Osteoblast (primary cell): ENCODE measurements at regions not wholly inside any gene's neighbourhood (a gene's known extent, or its start where the extent isn't known, plus 50 kb on each side); places are given as distances from the start of the nearest gene placed in this dataset.

Experiments used
- DNase-seq: peaks from one replicate; pipeline ENCODE4 v3.0.0; 2011; ENCODE audit warnings: low spot score, mixed read lengths; ENCODE audit not compliant: insufficient read length; ENCODE audit errors: missing footprints
- H2AFZ ChIP-seq: 2 replicates; pipeline ENCODE4 v1.6.0; 2011; ENCODE audit warnings: mild to moderate bottlenecking, low read length
- H3K27ac ChIP-seq: 2 replicates; pipeline ENCODE4 v1.5.1; 2011; ENCODE audit warnings: mild to moderate bottlenecking, low read depth, low read length, moderate library complexity
- H3K27me3 ChIP-seq: 2 replicates; pipeline ENCODE4 v1.6.0; 2012; ENCODE audit warnings: mild to moderate bottlenecking, control low read depth, inconsistent platforms, low read length, moderate library complexity; ENCODE audit not compliant: insufficient read depth
- H3K36me3 ChIP-seq: 2 replicates; pipeline ENCODE4 v1.5.1; 2011; ENCODE audit warnings: mild to moderate bottlenecking, low read length, control low read depth, moderate library complexity; ENCODE audit not compliant: insufficient read depth
- H3K4me1 ChIP-seq: 2 replicates; pipeline ENCODE4 v1.5.1; 2011; ENCODE audit warnings: mild to moderate bottlenecking, low read length, control low read depth, moderate library complexity; ENCODE audit not compliant: insufficient read depth
- H3K4me2 ChIP-seq: 2 replicates; pipeline ENCODE4 v1.6.0; 2011; ENCODE audit warnings: mild to moderate bottlenecking, low read length; ENCODE audit not compliant: insufficient read depth
- H3K4me3 ChIP-seq: fragments of 200-600 bp; sonication (generic); 3 replicates; pipeline ENCODE4 v1.5.1; 2012; ENCODE audit warnings: mild to moderate bottlenecking, low read length, inconsistent platforms; ENCODE audit not compliant: insufficient read depth
- H3K79me2 ChIP-seq: 2 replicates; pipeline ENCODE4 v1.6.0; 2012; ENCODE audit warnings: mild to moderate bottlenecking, low read length, control low read depth, inconsistent platforms; ENCODE audit not compliant: insufficient read depth
- H3K9me3 ChIP-seq: 2 replicates; pipeline ENCODE4 v1.5.1; 2011; ENCODE audit warnings: low read depth, low read length, control low read depth
- H4K20me1 ChIP-seq: 2 replicates; pipeline ENCODE4 v1.6.0; 2012; ENCODE audit warnings: mild to moderate bottlenecking, low read length, control low read depth; ENCODE audit not compliant: insufficient read depth
- TF ChIP-seq, protein P1 (sequence below): IDR thresholded peaks from 2 replicates; pipeline ENCODE4 v1.5.1; 2011; ENCODE audit warnings: mild to moderate bottlenecking, low read depth, low read length, moderate library complexity; ENCODE audit errors: extremely low read depth

DNA sequence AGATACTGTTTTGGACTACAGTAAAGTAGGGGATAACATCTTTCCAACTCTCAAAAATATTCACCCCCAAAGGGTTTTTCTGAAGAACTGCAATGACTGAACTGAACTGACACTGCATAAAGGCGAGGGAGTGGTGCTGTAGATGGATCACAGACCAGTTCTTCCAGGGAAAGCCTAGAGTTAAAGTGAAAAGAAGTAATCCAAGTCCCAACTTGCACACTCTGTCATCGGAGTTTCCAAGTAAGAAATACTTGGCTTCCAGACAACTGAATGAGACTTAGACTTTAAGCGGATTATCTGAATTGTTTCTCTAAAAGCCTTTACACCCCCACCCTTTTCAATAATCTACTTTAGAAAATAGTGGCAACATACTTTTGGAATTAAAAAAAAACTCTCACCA is 134.1 kb upstream of the PREP start:
- no peaks in the 10 kb centered on the region for H4K20me1 ChIP-seq
- no peak overlapping the region for H3K4me2 ChIP-seq
- H3K9me3 ChIP-seq = no peaks in the 10 kb centered on the region
- no peak for DNase-seq
- no peak overlapping the region for H3K27ac ChIP-seq
- H3K4me3 ChIP-seq = no peak overlapping the region
- H3K36me3 ChIP-seq = no peaks in the 10 kb centered on the region
- no peaks in the 10 kb centered on the region for H3K79me2 ChIP-seq
- no peak overlapping the region for H2AFZ ChIP-seq
- no peaks in the 10 kb centered on the region for H3K27me3 ChIP-seq
- H3K4me1 ChIP-seq = no peaks in the 10 kb centered on the region
- TF ChIP-seq, protein P1, sequence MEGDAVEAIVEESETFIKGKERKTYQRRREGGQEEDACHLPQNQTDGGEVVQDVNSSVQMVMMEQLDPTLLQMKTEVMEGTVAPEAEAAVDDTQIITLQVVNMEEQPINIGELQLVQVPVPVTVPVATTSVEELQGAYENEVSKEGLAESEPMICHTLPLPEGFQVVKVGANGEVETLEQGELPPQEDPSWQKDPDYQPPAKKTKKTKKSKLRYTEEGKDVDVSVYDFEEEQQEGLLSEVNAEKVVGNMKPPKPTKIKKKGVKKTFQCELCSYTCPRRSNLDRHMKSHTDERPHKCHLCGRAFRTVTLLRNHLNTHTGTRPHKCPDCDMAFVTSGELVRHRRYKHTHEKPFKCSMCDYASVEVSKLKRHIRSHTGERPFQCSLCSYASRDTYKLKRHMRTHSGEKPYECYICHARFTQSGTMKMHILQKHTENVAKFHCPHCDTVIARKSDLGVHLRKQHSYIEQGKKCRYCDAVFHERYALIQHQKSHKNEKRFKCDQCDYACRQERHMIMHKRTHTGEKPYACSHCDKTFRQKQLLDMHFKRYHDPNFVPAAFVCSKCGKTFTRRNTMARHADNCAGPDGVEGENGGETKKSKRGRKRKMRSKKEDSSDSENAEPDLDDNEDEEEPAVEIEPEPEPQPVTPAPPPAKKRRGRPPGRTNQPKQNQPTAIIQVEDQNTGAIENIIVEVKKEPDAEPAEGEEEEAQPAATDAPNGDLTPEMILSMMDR = no peak

DNA sequence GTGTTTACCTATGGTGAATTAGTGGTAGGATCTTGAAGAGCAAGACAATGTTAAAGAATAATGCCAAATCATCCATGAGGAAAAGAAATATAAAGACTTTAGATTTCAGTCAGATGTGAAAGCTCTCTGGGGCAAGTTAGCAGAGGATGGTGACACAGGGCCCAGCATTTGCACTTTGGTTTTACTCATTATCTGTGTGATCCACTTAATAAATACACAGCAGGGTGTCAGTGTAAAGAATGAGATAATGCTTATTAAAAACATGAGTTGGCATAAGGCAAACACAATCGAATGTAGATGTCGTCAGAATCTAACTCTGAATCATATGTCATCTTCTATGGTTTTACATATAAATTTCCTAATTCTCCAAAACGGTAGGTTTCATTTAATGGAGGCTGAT is 130.4 kb upstream of the PREP start:
- no peak for DNase-seq
- Histone ChIP-seq H2AFZ (no peak overlapping the region), H3K27ac (no peak overlapping the region), H3K79me2 (no peaks in the 10 kb centered on the region), H3K4me1 (no peaks in the 10 kb centered on the region), H3K36me3 (no peaks in the 10 kb centered on the region), H4K20me1 (no peaks in the 10 kb centered on the region), H3K4me2 (no peak overlapping the region), H3K9me3 (no peaks in the 10 kb centered on the region), H3K27me3 (no peaks in the 10 kb centered on the region), H3K4me3 (no peak overlapping the region)
- TF ChIP-seq, protein P1 = no peak

DNA sequence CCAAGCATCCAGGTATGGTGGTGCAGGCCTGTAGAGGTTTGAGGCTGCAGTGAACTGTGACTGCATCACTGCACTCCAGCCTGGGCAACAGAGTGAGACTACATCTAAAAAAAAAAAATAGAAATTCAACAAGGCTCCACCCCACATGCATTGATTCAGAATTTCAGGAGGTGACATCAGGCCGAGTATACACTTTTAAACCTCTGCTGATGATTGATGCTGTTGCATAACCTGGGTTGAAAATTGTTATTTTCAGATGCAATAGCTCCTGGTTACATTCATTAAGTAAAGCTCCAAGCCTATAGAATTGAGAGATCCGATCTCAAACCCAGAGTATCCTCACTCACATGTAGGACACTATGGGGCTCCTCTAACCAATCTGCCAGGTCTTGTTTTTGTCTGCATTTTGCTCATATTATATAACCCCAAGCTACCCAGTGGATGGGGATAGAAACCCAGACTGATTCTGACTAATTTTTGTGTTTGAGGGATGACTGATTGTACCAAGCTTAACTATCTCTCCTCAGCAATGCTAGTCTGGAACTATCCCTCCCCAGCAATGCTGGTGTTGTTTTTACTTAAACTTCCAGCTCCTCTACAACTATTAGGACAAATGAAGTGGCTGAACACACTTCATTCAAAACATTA is 123.5 kb upstream of the PREP start:
- no peaks in the 10 kb centered on the region for H3K36me3 ChIP-seq
- no peaks in the 10 kb centered on the region for H4K20me1 ChIP-seq
- no peak overlapping the region for H3K27ac ChIP-seq
- no peak overlapping the region for H3K4me3 ChIP-seq
- H3K4me1 ChIP-seq = no peaks in the 10 kb centered on the region
- no peak for DNase-seq
- no peaks in the 10 kb centered on the region for H3K79me2 ChIP-seq
- TF ChIP-seq, protein P1 = no peak
- no peak overlapping the region for H3K4me2 ChIP-seq
- no peak overlapping the region for H2AFZ ChIP-seq
- H3K27me3 ChIP-seq = no peaks in the 10 kb centered on the region
- no peaks in the 10 kb centered on the region for H3K9me3 ChIP-seq

DNA sequence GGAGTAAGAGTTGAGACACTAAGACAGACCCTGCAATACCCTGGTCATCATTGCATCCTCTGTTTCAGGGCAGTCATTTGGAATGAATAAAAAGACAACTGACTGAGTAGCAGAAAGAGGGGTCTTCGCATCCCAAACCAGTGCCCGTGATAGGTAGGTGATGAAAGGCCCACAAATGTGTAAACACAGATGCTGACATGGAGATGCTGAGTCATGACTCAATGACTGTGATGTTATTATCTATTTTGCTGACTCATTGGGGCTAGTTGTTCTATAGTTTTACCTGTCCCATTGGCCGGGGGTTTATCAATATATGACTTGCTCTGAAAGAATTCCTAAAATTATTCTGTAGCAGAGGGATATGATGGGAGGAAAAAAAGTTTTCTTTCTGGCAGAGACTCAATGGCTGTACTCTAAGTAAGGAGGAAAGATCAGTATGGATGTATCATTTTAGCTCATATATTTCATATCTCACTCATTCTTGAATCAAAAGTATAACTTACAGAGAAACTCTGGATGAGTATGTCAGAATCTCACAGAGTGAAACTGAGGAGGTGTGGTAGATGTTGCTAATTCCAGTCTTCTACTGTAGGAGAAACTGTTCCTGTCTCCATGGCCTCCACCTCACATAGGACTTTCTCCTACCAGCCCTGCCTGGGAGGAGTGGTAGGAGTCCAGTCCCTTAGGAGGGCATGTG is 119.9 kb upstream of the PREP start:
- Histone ChIP-seq H3K79me2 (no peaks in the 10 kb centered on the region), H3K27me3 (no peaks in the 10 kb centered on the region), H3K4me3 (no peak overlapping the region), H3K27ac (no peak overlapping the region), H4K20me1 (no peaks in the 10 kb centered on the region), H3K4me2 (no peak overlapping the region), H2AFZ (no peak overlapping the region), H3K4me1 (no peaks in the 10 kb centered on the region), H3K36me3 (no peaks in the 10 kb centered on the region), H3K9me3 (no peaks in the 10 kb centered on the region)
- TF ChIP-seq, protein P1 = no peak
- no peak for DNase-seq
